PC-9 (cell line): ENCODE measurements at regions not wholly inside any gene's neighbourhood (a gene's known extent, or its start where the extent isn't known, plus 50 kb on each side); places are given as distances from the start of the nearest gene placed in this dataset.

Experiments
- EZH2 ChIP-seq: fragments of 200-600 bp; sonication (generic); IDR thresholded peaks from 2 replicates; pipeline ENCODE4 v1.8.0; 2017; ENCODE audit warnings: antibody characterized with exemption, low read depth
- TF ChIP-seq, protein P1 (sequence below): fragments of 200-600 bp; sonication (generic); conservative IDR thresholded peaks from 2 replicates; pipeline ENCODE4 v1.6.1; 2017; ENCODE audit warnings: mixed run types, antibody characterized with exemption, mild to moderate bottlenecking, moderate library complexity

- TF ChIP-seq EZH2, result no peak
- TF ChIP-seq, protein P1, sequence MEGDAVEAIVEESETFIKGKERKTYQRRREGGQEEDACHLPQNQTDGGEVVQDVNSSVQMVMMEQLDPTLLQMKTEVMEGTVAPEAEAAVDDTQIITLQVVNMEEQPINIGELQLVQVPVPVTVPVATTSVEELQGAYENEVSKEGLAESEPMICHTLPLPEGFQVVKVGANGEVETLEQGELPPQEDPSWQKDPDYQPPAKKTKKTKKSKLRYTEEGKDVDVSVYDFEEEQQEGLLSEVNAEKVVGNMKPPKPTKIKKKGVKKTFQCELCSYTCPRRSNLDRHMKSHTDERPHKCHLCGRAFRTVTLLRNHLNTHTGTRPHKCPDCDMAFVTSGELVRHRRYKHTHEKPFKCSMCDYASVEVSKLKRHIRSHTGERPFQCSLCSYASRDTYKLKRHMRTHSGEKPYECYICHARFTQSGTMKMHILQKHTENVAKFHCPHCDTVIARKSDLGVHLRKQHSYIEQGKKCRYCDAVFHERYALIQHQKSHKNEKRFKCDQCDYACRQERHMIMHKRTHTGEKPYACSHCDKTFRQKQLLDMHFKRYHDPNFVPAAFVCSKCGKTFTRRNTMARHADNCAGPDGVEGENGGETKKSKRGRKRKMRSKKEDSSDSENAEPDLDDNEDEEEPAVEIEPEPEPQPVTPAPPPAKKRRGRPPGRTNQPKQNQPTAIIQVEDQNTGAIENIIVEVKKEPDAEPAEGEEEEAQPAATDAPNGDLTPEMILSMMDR, result no peak
Observed at GRCh38 chr7:47663213-47663612, 81.3 kb upstream of the TNS3 start.
